ENCODE measurements at regions not wholly inside any gene's neighbourhood (a gene's known extent, or its start where the extent isn't known, plus 50 kb on each side); places are given as distances from the start of the nearest gene placed in this dataset.

GRCh38 chr1:56225964-56226815, 353.2 kb downstream of the PLPP3 start:
- H3K27me3 ChIP-seq (ENCODE audit: control insufficient read depth in 1 of 2, insufficient read depth in 2 of 2, low read length in 2 of 2) = 0 out of 5 replicates have a peak, but pooled peaks cover 0 to 1% of the 10 kb centered on the region in 2 experiments
- 0% methylated on average over 1 of the region's 1 CpG for WGBS (ENCODE audit: low lambda C conversion rate)
- DNase-seq (ENCODE audit: low spot score) (peak; percentile 12), FAIRE-seq (no peak), ATAC-seq (no peak)
- no peak overlapping the region for H2AFZ ChIP-seq (ENCODE audit: low read length)
- no peak overlapping the region for H3K4me3 ChIP-seq (replicated peaks in 1 of 3; ENCODE audit: insufficient read depth in 1 of 3, low read depth in 2 of 3, low read length in 3 of 3)
- ChIA-PET POLR2A (no interaction called here), CTCF (ENCODE audit: low intra/inter-chr PET ratio, low total read pairs) (no interaction called here)
- H3K27ac ChIP-seq (ENCODE audit: extremely low read length, insufficient read depth, low read length) = no peak overlapping the region
- no TSS peak for BruUV-seq (replicated peaks)
- intact Hi-C loops (cut with micrococcal nuclease; ENCODE audit: unreplicated experiment) (no loop called here), in situ Hi-C loops (cut with HindIII; ENCODE audit: extremely low pct_ligation_motif_present, low pct_unique_long_range_greater_than_20kb) (no loop called here)
- no peaks in the 10 kb centered on the region for H3K9me3 ChIP-seq (ENCODE audit: low read length)
- no peaks in the 10 kb centered on the region for H3K36me3 ChIP-seq (replicated peaks in 1 of 2; ENCODE audit: control insufficient read depth in 1 of 2, insufficient read depth in 2 of 2, low read length in 2 of 2)
- H3K9ac ChIP-seq (ENCODE audit: insufficient read depth, low read depth, low read length) = no peak overlapping the region
- H4K20me1 ChIP-seq (ENCODE audit: insufficient read depth, low read length) = no peaks in the 10 kb centered on the region
- no peaks in the 10 kb centered on the region for H3K4me1 ChIP-seq (ENCODE audit: insufficient read depth, low read length)
- H3K79me2 ChIP-seq (ENCODE audit: insufficient read depth, low read length) = no peaks in the 10 kb centered on the region
- TF ChIP-seq MIER3 (CRISPR knock-in tag; IDR thresholded peaks at IDR 0.05; ENCODE audit: borderline replicate concordance) (no peak), PRMT3 (CRISPR knock-in tag; IDR thresholded peaks at IDR 0.05; ENCODE audit: borderline replicate concordance, low read depth) (no peak), ZNF644 (CRISPR knock-in tag; IDR thresholded peaks at IDR 0.05; ENCODE audit: low read depth) (0 out of 2 replicates have a peak, but pooled peaks have one; percentile 9), EP300 (IDR thresholded peaks at IDR 0.05; ENCODE audit: low read depth in 2 of 2, low read length in 2 of 2) (peak in 1 of 2 experiments; percentile 39; a peak in 1 of 4 replicates), EP300 (CRISPR knock-in tag; IDR thresholded peaks at IDR 0.05; ENCODE audit: borderline replicate concordance) (no peak), PREB (CRISPR knock-in tag; IDR thresholded peaks at IDR 0.05) (no peak), MAFK (conservative IDR thresholded peaks at IDR 0.05 in 1 of 2, IDR thresholded peaks at IDR 0.05 in 1 of 2; ENCODE audit: low read length in 2 of 2) (peak; percentile 64 to 67), SOX6 (IDR thresholded peaks at IDR 0.05) (no peak), SOX6 (CRISPR knock-in tag; IDR thresholded peaks at IDR 0.05) (0 out of 2 replicates have a peak, but pooled peaks have one; percentile 16), MAFF (IDR thresholded peaks at IDR 0.05; ENCODE audit: low read depth, low read length) (0 out of 2 replicates have a peak, but pooled peaks have one; percentile 47), HNF4A (CRISPR knock-in tag; IDR thresholded peaks at IDR 0.05) (0 out of 2 replicates have a peak, but pooled peaks have one; percentile 13), ZNF343 (CRISPR knock-in tag; IDR thresholded peaks at IDR 0.05) (no peak), MTERF4 (CRISPR knock-in tag; IDR thresholded peaks at IDR 0.05) (no peak), GPN1 (CRISPR knock-in tag; IDR thresholded peaks at IDR 0.05; ENCODE audit: borderline replicate concordance) (no peak), IRF2 (CRISPR knock-in tag; IDR thresholded peaks at IDR 0.05) (no peak)
- H3K4me2 ChIP-seq (ENCODE audit: low read depth, low read length) = no peak overlapping the region
